Activated naive CD8-positive, alpha-beta T cell treated with anti-CD3 and anti-CD28 coated beads for 36 hours (primary cell): ENCODE measurements at regions not wholly inside any gene's neighbourhood (a gene's known extent, or its start where the extent isn't known, plus 50 kb on each side); places are given as distances from the start of the nearest gene placed in this dataset.

Experiments
- DNase-seq: peaks from one replicate; pipeline ENCODE4 v3.0.0; 2021
- H3K27ac Mint-ChIP-seq: one replicate; pipeline ENCODE4 v1.8.0; 2022; ENCODE audit warnings: mild to moderate bottlenecking, moderate library complexity, mixed read lengths
- H3K27me3 Mint-ChIP-seq: one replicate; pipeline ENCODE4 v1.8.0; 2022; ENCODE audit warnings: mild to moderate bottlenecking, mixed read lengths
- H3K36me3 Mint-ChIP-seq: one replicate; pipeline ENCODE4 v1.8.0; 2021; ENCODE audit warnings: mild to moderate bottlenecking, mixed read lengths
- H3K4me1 Mint-ChIP-seq: one replicate; pipeline ENCODE4 v1.8.0; 2021; ENCODE audit warnings: mixed read lengths
- H3K4me3 Mint-ChIP-seq: one replicate; pipeline ENCODE4 v1.8.0; 2022; ENCODE audit warnings: mild to moderate bottlenecking, moderate library complexity, mixed read lengths
- H3K9me3 Mint-ChIP-seq: one replicate; pipeline ENCODE4 v1.8.0; 2022; ENCODE audit warnings: mixed read lengths

DNA sequence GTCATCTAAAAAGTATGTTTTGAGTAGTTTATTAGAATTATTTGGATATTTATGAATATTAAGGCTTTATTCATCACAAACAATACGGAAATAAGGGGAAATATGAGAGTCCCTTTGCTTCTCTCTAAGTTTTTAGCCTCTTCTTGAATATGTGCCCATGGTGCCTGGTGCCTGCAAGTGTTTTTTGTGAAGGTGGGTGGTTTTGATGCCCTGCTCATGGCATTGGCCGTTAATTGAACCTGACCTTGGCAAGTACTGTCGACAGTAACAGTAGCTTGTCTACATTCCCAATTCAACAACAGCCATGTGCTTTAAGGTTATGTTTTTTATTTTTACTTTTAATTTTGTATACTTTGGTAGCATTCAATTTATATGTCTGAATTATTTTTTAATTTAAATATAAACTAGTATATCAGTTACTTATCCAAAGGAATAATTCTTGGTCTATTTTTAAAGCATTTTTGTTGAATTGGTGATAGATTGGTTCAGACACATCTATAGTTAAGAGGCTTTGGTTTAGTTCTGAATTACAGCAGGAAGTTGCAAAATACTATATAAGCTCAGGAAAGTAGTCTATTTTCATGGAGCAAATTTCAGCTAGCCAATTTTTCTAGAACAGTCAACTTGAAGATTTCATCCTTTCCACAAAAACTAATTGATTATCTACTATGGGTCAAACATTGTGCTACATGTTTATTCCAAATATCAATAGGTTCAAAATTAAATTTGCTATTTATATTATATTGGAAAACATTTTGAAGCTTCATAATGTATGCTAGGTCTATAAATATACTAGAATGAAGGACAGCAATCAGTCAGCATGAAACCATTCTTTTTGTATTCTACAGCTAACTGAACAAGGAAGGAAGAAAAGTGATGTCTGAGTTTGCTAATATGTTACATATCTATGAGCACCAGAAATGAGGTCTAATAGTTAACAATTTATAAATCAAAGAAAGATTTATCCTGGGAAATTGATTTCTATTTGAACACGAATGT lies 184.4 kb downstream of the MRPL39 start:
- Mint-ChIP-seq H3K4me3 (peak overlapping the region; percentile 59), H3K27me3 (no peaks in the 10 kb centered on the region)
- DNase-seq = no peak

DNA sequence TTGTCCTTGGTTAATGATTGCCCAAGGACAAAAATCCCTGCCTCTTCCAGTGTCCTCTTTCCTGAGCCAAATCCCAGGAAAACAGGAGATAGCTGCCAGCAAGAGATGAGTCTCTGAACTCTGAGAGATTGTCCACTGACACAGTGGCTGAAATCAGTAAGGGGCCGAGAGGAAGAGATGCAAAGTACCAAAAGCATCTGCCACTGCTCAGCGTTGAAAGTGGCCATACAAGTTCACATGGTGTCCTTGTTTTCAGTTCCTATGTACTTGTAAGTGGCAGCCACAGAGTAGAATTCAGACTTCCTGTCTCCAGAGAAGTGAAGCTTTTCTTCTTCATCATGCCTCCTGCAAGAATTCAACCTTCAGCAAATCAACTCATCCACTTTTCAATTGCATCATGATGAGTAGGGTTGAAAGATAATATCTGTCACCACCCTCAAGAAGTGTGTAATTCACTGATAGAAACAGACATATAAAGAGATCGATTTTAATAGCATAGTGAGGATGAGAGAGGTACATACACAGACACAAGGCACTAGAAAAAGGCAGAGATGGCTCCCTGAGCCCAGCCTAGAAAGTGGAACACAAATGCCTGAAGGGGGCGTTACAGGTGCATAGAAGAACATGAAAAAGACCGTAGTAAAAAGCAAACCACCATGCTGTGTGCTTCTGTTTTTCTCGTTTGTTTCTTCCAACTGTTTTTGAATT lies 185.8 kb downstream of the MRPL39 start:
- DNase-seq = peak; percentile 62
- Mint-ChIP-seq H3K4me1 (peaks cover 61% of the 10 kb centered on the region), H3K4me3 (peak overlapping the region; percentile 78), H3K27me3 (no peaks in the 10 kb centered on the region), H3K36me3 (peaks cover 35% of the 10 kb centered on the region), H3K27ac (peak overlapping the region; percentile 90), H3K9me3 (no peaks in the 10 kb centered on the region)

More for the DNA sequence above, 184.4 kb downstream of the MRPL39 start:
- no peaks in the 10 kb centered on the region for H3K9me3 Mint-ChIP-seq
- H3K36me3 Mint-ChIP-seq = peaks cover 29% of the 10 kb centered on the region
- peak overlapping the region; percentile 84 for H3K27ac Mint-ChIP-seq
- H3K4me1 Mint-ChIP-seq = peaks cover 60% of the 10 kb centered on the region

DNA sequence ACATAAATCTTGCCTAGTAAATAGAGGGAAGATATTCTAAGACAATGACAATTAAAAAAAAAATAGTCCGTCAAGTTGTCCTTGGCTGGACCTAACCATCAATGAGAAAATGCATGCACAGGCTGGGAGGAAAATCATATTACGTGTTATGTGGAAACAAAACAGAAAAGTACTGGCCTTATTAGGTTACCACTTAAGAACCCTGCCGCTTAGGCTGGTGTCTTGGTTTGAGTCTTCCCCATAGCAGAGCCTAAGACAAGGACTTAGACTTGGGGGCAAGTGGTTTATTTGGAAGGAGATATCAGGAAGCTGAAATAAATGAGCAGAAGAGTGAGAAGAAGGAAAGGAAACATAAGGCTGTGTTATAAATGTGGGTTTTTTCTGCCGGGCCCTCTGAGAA lies 186.4 kb downstream of the MRPL39 start:
- Mint-ChIP-seq H3K27ac (peak overlapping the region; percentile 90), H3K4me3 (peak overlapping the region; percentile 78), H3K4me1 (peaks cover 57% of the 10 kb centered on the region), H3K9me3 (no peaks in the 10 kb centered on the region), H3K27me3 (no peaks in the 10 kb centered on the region), H3K36me3 (peaks cover 32% of the 10 kb centered on the region)
- DNase-seq = no peak

DNA sequence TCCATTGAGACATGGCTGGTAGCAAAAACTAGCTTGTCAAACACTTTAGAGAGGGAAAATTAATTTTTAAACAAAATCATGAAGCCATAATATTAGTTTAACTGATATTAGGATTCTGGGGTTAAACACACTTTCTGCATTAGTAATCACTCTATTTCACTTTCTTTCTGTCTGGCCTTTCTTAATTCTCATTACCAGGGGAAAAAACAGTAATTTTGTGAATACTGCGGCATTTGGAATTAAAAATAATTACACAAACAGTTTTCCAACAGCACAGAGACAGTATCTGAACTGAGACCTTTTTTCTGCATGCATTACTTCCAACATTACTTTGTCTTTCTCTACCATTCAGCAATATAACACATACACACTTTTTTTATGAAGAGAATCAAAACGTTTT lies 190.6 kb downstream of the MRPL39 start:
- peaks cover 36% of the 10 kb centered on the region for H3K36me3 Mint-ChIP-seq
- H3K4me1 Mint-ChIP-seq = peaks cover 32% of the 10 kb centered on the region
- no peak overlapping the region for H3K4me3 Mint-ChIP-seq
- no peak overlapping the region for H3K27ac Mint-ChIP-seq
- peaks cover 13% of the 10 kb centered on the region for H3K9me3 Mint-ChIP-seq
- no peak for DNase-seq
- H3K27me3 Mint-ChIP-seq = no peaks in the 10 kb centered on the region

DNA sequence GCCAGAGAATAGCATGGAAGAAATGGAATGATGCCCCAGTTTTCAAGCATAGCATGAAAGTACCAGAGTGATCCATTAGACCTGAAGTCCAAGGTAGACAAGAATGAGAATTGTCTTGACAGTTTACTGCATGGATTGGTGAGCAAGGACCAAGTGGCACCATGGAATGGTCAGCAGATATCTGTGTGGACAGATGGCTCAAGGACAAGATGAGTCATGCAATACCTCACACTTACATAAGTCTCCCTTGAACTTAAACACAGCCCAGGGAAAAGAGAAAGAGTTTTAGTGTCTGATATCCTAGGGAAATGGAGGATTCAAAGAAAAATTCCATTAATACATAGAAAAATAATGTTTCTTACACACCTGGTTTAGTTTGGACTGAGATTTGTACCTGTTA lies 195.2 kb downstream of the MRPL39 start:
- H3K4me3 Mint-ChIP-seq = no peak overlapping the region
- no peak overlapping the region for H3K27ac Mint-ChIP-seq
- H3K4me1 Mint-ChIP-seq = peaks cover 2% of the 10 kb centered on the region
- H3K36me3 Mint-ChIP-seq = peaks cover 11% of the 10 kb centered on the region
- peaks cover 13% of the 10 kb centered on the region for H3K9me3 Mint-ChIP-seq
- no peaks in the 10 kb centered on the region for H3K27me3 Mint-ChIP-seq
- no peak for DNase-seq

DNA sequence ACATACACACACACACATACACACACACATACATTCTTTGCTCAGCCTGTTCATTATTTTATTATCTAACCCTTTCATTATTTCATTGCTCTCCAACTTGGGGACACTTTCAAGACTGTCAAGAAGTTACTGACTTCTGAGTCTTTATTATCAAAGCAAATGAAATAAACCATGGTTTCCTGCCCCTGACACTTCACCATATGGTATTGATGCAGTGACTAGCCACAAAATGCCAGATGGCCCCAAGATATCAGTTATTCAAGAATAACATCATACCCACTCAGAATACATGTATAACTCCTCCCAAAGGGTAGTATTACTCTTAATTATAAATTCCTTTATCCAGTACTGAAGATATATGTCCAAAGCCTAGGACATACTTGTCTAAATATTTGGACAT lies 197.3 kb downstream of the MRPL39 start:
- DNase-seq = no peak
- Mint-ChIP-seq H3K27ac (no peak overlapping the region), H3K9me3 (peaks cover 9% of the 10 kb centered on the region), H3K4me3 (no peak overlapping the region), H3K4me1 (no peaks in the 10 kb centered on the region), H3K27me3 (no peaks in the 10 kb centered on the region), H3K36me3 (peaks cover 8% of the 10 kb centered on the region)

DNA sequence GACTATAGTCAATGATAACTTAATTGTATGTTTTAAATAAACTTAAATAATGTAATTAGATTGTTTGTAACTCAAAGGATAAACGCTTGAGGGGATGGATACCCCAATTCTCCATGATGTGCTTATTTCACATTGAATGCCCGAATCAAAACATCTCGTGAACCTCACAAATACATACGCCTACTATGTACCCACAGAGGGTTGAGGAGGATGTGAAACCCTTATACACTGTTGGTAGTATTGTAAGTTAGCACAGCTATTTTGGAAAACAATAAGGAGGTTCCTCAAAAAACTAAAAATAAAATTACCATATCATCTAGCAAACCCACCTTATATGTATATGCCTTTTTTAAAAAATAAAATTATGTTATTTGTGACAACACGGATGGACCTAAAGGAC lies 198.6 kb downstream of the MRPL39 start:
- H3K4me3 Mint-ChIP-seq = no peak overlapping the region
- H3K27ac Mint-ChIP-seq = no peak overlapping the region
- no peaks in the 10 kb centered on the region for H3K27me3 Mint-ChIP-seq
- no peaks in the 10 kb centered on the region for H3K4me1 Mint-ChIP-seq
- no peaks in the 10 kb centered on the region for H3K9me3 Mint-ChIP-seq
- no peak for DNase-seq
- peaks cover 7% of the 10 kb centered on the region for H3K36me3 Mint-ChIP-seq

DNA sequence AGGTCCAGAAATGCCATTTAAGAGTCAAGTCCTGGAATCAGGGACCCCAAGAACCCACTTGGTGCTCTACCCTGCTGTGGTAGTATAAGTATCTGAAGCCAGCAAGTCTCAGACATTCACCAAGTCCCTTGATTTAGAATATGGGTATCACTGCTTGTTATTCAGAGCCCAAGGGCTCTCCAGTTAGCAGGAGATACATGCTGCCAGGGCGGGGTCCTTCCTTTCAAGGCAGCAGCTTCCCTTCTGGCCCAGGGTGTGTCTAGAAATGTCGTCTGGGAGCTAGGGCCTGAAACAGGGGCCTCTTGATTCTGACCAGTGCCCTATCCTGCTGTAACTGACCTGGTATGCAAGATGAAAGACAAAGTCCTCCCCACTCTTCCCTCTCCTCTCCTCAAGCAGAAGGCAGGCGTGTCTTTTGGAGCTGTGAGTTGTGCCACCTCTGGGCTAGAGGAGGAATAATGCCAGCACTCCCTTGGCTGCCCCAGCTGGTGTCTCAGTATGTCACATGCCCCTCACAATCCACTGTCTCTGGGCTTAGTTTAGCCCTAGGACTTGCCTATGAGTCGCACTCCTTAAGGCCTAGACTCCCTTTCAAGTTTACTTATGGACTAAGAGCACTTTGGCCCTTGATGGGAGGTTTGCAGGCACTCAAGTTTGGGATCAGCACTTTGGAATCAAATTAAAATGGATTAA lies 200.2 kb downstream of the MRPL39 start:
- DNase-seq = no peak
- peaks cover 5% of the 10 kb centered on the region for H3K27me3 Mint-ChIP-seq
- no peak overlapping the region for H3K4me3 Mint-ChIP-seq
- H3K36me3 Mint-ChIP-seq = peaks cover 15% of the 10 kb centered on the region
- no peak overlapping the region for H3K27ac Mint-ChIP-seq
- peaks cover 10% of the 10 kb centered on the region for H3K4me1 Mint-ChIP-seq
- no peaks in the 10 kb centered on the region for H3K9me3 Mint-ChIP-seq

DNA sequence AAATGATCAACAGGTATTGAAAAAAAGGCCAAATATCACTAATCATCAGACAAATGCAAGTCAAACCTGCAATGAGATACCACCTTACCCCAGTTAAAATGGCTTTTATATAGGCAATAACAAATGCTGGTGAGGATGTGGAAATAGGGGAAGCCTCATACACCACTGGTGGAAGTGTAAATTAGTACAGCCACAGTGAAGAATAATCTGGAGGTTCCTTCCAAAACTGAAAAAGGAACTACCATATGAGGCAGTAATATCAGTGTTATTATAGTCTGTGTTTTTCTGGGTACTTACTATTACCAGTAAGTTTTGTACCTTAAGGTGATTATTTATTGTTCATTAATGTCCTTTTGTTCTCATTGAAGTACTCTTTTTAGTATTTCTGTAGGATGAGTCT lies 201.3 kb downstream of the MRPL39 start:
- Mint-ChIP-seq H3K27me3 (peaks cover 13% of the 10 kb centered on the region), H3K36me3 (peaks cover 21% of the 10 kb centered on the region), H3K27ac (no peak overlapping the region), H3K9me3 (peaks cover 4% of the 10 kb centered on the region), H3K4me3 (no peak overlapping the region), H3K4me1 (peaks cover 15% of the 10 kb centered on the region)
- DNase-seq = no peak

DNA sequence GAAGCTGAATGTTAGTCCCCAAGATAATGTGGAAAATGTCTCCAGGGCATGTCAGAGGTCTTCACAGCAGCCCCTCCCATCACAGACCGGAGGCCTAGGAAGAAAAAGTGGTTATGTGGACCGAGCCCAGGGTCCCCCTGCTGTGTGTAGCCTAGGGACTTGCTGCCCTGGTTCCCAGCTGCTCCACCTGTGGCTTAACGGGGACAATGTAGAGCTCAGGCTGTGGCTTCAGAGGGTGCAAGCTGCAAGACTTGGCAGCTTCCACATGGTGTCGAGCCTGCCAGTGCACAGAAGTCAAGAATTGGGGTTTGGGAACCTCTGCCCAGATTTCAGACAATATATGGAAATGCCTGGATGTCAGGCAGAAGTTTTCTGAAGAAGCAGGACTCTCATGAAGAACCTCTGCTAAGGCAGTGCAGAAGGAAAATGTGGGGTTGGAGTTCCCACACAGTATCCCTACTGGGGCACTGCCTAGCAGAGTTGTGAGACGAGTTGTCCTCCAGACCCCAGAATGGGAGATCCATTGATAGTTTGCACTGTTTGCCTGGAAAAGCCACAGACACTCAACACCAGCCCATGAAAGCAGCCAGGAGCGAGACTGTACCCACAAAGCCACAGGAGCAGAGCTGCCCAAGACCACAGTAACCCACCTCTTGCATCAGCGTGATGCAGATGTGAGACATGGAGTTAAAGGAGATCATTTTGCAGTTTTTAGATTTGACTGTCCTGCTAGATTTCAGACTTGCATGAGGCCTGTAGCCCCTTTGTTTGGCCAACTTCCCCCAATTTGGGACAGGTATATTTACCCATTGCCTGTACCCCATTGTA lies 204.9 kb downstream of the MRPL39 start:
- H3K27me3 Mint-ChIP-seq = peaks cover 16% of the 10 kb centered on the region
- H3K27ac Mint-ChIP-seq = no peak overlapping the region
- H3K4me3 Mint-ChIP-seq = no peak overlapping the region

DNA sequence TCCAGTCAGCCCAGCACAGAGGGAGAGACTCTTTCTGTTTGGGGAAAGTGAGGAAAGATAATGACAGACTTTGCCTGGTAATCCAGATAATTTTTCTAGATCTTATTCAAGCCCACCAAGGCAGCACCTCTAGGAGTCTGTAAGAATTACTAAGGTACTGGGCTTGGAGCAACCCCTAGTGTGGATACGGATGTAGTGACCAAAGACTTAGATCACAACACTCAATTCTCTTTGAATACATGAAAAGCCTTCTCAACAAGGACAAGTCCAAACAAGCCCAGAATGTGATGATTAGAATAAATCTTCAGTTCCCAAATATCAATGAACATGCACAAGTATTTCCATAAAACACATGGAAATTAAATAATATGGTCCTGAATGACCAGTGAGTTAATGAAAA lies 206.9 kb downstream of the MRPL39 start:
- H3K4me1 Mint-ChIP-seq = peaks cover 37% of the 10 kb centered on the region
- no peak overlapping the region for H3K4me3 Mint-ChIP-seq
- peaks cover 25% of the 10 kb centered on the region for H3K36me3 Mint-ChIP-seq
- peaks cover 5% of the 10 kb centered on the region for H3K9me3 Mint-ChIP-seq
- no peak overlapping the region for H3K27ac Mint-ChIP-seq
- peaks cover 16% of the 10 kb centered on the region for H3K27me3 Mint-ChIP-seq
- DNase-seq = no peak

More for the DNA sequence above, 204.9 kb downstream of the MRPL39 start:
- DNase-seq = peak; percentile 44
- Mint-ChIP-seq H3K4me1 (peaks cover 23% of the 10 kb centered on the region), H3K36me3 (peaks cover 25% of the 10 kb centered on the region), H3K9me3 (peaks cover 5% of the 10 kb centered on the region)

DNA sequence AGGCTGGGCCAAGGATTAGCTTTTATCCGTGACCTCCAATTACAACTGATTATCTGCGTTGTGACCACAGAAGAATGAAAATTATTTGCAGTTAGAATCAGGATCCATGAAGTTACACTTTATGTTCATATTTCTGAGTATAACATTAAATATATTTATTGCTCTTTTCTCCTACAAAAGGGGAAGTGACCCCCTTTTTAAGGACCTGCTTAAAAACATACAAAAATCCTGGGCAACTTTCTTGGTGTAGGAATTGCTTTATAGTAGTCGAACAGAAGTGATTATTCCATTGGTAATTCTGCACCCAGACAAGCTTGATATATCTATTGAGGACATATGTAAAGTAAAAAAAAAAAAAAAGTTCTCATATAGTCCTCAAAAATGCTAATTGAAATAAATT lies 208.7 kb downstream of the MRPL39 start:
- Mint-ChIP-seq H3K27me3 (peaks cover 16% of the 10 kb centered on the region), H3K36me3 (peaks cover 24% of the 10 kb centered on the region), H3K9me3 (peaks cover 5% of the 10 kb centered on the region), H3K4me1 (peaks cover 42% of the 10 kb centered on the region), H3K27ac (no peak overlapping the region), H3K4me3 (no peak overlapping the region)
- DNase-seq = no peak

DNA sequence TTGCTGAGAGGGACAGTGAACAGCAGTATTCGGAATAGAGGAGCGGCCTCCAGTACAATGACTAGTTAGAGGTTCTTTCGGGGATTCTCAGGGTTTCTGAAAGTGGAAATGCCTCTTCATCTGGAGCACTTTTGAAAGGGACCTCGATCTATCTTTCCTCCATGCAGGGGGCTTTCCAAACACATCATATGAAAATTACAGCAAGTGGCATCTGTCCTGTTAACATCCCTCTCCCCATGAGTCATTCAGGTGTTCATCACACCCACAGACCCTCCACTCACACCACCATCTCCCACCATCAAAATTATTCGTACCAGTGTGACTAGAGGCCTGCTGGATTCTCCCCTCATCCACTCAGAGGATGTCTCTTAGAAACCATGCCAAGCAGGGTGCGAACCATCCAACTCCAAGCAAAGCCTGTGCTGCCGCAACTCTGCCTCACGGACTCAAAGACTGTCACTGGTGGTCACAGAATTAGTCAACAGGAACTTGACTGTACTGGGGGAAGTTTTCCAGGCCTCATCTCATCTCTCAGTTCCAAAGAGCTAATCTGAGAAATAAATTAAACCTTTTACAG lies 211.1 kb downstream of the MRPL39 start:
- Mint-ChIP-seq H3K9me3 (peaks cover 3% of the 10 kb centered on the region), H3K4me1 (peaks cover 29% of the 10 kb centered on the region), H3K36me3 (peaks cover 10% of the 10 kb centered on the region), H3K27ac (peak overlapping the region; percentile 87), H3K4me3 (peak overlapping the region; percentile 9), H3K27me3 (peaks cover 6% of the 10 kb centered on the region)
- peak; percentile 83 for DNase-seq

DNA sequence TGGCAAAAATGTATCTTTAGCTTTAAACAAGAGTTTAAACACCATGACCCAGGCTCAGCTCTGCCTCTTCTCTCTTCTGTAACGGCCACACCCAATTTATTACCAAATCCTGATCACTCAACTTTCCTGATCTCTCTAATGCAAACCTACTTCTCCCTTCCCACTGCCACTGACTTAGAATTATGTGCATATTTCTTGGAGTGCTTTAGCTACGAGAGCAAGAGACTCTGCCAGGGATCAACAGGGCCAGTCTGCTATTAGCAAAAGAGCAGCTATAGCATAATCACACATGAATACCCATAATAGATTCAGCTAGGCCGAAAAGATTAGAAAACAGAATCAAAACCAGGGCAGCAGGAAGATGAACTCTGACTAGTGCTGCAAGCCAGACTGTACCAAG lies 215.5 kb downstream of the MRPL39 start:
- Mint-ChIP-seq H3K27ac (no peak overlapping the region), H3K4me1 (peaks cover 20% of the 10 kb centered on the region), H3K36me3 (peaks cover 9% of the 10 kb centered on the region), H3K4me3 (no peak overlapping the region), H3K27me3 (peaks cover 6% of the 10 kb centered on the region), H3K9me3 (peaks cover 2% of the 10 kb centered on the region)
- DNase-seq = no peak
